ENCODE measurements at regions not wholly inside any gene's neighbourhood (a gene's known extent, or its start where the extent isn't known, plus 50 kb on each side); places are given as distances from the start of the nearest gene placed in this dataset.

DNA sequence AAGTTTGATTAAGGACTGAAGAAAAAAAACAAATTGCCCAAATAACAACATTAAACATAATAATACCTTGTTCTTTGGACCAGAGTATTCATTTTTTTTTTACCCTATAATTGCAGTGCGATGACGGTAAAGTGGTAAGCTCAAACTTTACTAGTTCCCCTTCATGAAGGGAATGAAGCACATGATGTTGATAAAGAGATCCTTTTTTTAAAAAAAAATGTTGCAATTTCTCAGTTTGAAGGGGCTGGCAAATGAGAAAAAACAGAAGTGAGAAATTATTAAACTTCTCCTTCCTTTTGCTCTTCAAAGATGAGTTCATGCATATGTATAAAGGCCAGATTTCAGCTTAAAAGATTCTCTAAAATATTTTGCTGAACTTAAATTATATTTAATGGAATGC lies 231.7 kb downstream of the C4orf33 start:
- DNase-seq (ENCODE audit: low read depth), result no peak
- TF ChIP-seq, protein P1, sequence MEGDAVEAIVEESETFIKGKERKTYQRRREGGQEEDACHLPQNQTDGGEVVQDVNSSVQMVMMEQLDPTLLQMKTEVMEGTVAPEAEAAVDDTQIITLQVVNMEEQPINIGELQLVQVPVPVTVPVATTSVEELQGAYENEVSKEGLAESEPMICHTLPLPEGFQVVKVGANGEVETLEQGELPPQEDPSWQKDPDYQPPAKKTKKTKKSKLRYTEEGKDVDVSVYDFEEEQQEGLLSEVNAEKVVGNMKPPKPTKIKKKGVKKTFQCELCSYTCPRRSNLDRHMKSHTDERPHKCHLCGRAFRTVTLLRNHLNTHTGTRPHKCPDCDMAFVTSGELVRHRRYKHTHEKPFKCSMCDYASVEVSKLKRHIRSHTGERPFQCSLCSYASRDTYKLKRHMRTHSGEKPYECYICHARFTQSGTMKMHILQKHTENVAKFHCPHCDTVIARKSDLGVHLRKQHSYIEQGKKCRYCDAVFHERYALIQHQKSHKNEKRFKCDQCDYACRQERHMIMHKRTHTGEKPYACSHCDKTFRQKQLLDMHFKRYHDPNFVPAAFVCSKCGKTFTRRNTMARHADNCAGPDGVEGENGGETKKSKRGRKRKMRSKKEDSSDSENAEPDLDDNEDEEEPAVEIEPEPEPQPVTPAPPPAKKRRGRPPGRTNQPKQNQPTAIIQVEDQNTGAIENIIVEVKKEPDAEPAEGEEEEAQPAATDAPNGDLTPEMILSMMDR (IDR thresholded peaks at IDR 0.05; ENCODE audit: insufficient read depth, low read depth, low read length, missing control alignments), result no peak
- H3K4me3 ChIP-seq (ENCODE audit: low read length), result no peak overlapping the region

DNA sequence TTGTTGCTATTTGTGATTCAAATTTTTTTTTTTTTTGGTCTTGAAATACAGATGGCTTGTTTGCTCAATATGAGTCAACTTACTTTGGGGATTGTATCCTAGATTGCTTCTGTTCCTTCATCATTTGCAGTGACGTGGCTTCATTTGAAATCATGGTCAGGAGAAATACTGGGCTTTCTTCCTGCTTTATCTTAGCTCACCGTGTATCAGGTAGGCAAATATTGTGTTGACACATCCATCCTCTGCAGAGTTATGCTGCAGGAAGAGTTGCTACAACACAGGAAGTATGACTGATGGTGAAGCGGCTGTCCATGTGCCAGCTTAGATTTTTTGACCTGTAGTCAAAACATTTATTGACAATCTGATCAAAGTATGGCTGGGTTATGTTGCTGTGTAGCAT lies 232.2 kb downstream of the C4orf33 start:
- TF ChIP-seq, protein P1 (IDR thresholded peaks at IDR 0.05; ENCODE audit: insufficient read depth, low read depth, low read length, missing control alignments), result no peak
- peak; percentile 94 for DNase-seq (ENCODE audit: low read depth)
- no peak overlapping the region for H3K4me3 ChIP-seq (ENCODE audit: low read length)

DNA sequence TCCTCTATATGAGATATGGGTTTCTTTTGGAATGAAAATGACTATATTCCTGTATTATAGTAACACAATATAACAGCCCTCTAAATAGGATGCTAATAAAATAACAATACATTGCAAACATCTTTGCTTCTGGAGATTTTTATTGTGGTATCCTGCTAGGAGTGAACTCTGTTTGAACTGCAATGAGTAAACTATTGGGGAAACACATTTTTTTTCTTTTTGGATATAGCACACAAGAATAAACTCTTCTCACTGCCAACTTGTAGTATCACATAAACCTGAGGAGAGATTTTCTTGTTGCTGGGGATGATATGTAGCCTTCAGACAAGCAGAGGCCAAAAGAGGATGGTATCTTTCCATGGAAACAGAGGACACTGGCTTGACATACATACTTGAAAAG lies 238.2 kb downstream of the C4orf33 start:
- DNase-seq (ENCODE audit: low read depth), result no peak
- no peak overlapping the region for H3K4me3 ChIP-seq (ENCODE audit: low read length)
- TF ChIP-seq, protein P1 (IDR thresholded peaks at IDR 0.05; ENCODE audit: insufficient read depth, low read depth, low read length, missing control alignments), result no peak

DNA sequence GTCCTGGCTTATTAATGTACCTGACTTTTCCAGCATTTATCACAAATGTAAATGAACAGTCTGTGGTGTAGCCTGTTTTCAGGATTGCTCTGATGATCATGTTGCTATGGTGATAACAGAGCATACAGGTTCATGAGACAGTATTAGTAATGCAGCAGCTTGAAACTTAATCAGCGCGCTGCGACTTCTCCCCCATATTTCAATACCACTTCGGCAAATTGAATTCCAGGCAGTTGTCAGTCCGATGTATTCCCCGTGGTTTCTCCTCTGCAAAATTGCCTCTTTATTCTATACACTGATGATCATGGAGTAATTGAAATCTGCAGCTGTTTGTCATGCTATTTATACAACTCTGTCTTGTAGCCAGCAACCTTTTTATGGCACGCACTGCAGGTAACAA lies 239.3 kb downstream of the C4orf33 start:
- TF ChIP-seq, protein P1 (IDR thresholded peaks at IDR 0.05; ENCODE audit: insufficient read depth, low read depth, low read length, missing control alignments), result no peak
- peak; percentile 18 for DNase-seq (ENCODE audit: low read depth)
- no peak overlapping the region for H3K4me3 ChIP-seq (ENCODE audit: low read length)

DNA sequence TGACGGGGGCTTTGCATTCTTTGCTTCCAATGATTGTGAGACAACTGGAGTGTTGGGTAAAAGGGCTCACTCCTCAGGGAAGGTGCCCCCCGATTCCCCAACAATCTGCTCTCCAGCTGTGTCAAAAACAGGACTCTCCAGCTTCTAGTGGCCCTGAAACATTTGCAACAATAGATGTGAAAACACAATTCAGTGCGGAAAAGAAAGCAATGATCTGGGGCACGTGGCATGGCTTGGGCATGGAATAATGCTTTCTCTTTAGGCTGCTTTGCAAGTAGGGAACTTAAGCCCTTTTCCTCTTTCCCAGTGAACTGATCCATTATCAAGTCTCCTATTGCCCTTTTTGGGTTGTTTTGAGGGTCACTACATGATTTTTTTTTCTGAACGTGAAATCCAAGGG lies 239.9 kb downstream of the C4orf33 start:
- no peak overlapping the region for H3K4me3 ChIP-seq (ENCODE audit: low read length)
- DNase-seq (ENCODE audit: low read depth), result no peak
- TF ChIP-seq, protein P1 (IDR thresholded peaks at IDR 0.05; ENCODE audit: insufficient read depth, low read depth, low read length, missing control alignments), result no peak

DNA sequence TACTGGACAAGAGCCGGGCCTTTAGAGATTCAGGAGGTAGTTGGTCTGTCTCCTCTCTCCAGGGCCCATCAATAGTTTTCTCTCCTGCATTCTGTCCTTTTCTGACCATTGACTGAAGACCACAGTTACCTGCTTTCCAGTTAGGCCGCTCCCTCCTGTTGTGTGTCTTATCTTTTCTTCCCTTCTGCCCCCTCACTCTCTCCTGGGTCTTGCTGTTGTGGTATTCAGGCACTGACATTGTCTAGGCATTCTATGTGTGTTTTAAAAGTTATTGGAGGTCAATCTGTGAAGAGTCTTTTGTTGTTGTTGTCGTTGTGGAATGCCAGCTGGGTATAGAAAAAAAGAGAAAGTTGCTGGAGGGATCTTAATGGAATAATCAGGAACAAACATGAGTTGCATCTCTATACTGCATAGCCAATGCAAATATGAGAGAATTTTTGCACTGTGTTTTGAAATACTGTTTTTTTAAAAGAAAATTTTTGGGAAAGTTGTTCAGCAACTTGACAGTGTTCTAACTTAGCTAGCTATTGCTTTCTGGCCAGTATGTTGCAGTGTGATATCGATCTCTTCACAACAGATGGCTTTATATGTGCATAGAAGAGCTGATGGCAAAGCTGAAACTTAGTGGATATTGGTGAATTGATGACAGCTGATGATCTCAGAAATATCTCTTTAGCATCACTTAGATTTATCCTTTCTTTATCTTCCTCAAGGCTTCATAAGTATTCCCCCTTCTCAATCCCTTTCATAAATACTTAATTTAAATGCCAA lies 240.7 kb downstream of the C4orf33 start:
- TF ChIP-seq, protein P1 (IDR thresholded peaks at IDR 0.05; ENCODE audit: insufficient read depth, low read depth, low read length, missing control alignments), result no peak
- DNase-seq (ENCODE audit: low read depth), result no peak

DNA sequence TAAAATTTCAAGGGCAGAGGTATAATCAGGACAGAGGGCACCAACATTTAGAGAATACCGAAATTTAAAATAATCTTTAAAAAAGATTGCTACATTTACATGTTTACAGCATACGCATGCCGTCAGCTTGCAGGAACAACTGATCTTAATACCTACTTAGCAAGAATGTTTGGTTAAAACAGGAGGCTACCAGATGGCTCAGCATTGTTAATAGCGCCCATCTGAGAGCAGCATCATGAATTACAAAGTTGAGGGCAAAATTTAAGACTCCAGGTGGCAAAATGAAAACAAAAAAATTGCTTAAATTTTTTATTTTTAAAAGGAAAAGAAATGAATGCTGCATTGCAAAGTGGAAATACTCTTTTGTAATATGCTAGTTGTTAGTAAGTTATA lies 241.3 kb downstream of the C4orf33 start:
- TF ChIP-seq, protein P1 (IDR thresholded peaks at IDR 0.05; ENCODE audit: insufficient read depth, low read depth, low read length, missing control alignments), result no peak
- no peak overlapping the region for H3K4me3 ChIP-seq (ENCODE audit: low read length)
- DNase-seq (ENCODE audit: low read depth), result no peak

More for the DNA sequence above, 240.7 kb downstream of the C4orf33 start:
- no peak overlapping the region for H3K4me3 ChIP-seq (ENCODE audit: low read length)
